SU-DHL-6 (cell line): ENCODE measurements at regions not wholly inside any gene's neighbourhood (a gene's known extent, or its start where the extent isn't known, plus 50 kb on each side); places are given as distances from the start of the nearest gene placed in this dataset.

ENCODE experiments used
- EZH2phosphoT487 ChIP-seq: fragments of 200-600 bp; sonication (generic), shearing (Covaris generic); conservative IDR thresholded peaks from 2 replicates; pipeline ENCODE4 v1.6.1; 2018; ENCODE audit warnings: mild to moderate bottlenecking, antibody characterized with exemption, low read length, moderate library complexity, mixed read lengths
- TF ChIP-seq, protein P1 (sequence below): fragments of 200-600 bp; sonication (generic); IDR thresholded peaks from one replicate; pipeline ENCODE4 v1.5.1; 2017; ENCODE audit warnings: antibody characterized with exemption, mild to moderate bottlenecking, low read length, moderate library complexity; ENCODE audit not compliant: insufficient read depth, poor library complexity, severe bottlenecking

DNA sequence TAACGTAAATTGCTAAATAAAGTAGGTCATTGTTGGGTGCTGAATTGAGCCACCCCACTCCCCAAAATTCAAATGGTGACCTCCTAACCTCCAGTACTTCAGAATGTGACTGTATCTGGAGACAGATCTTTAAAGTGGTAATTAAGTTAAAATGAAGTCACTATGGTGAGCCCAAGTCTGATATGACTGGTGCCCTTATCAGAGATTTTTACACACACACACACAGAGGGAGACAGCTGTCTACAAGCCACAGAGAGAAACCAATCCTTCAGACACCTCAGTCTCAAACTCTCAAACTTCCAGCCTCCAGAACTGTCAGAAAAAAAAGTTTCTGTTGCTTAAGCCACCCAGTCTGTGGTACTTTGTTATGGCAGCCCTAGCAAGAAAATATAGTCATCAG is 879.2 kb upstream of the INTU start:
- TF ChIP-seq, protein P1, sequence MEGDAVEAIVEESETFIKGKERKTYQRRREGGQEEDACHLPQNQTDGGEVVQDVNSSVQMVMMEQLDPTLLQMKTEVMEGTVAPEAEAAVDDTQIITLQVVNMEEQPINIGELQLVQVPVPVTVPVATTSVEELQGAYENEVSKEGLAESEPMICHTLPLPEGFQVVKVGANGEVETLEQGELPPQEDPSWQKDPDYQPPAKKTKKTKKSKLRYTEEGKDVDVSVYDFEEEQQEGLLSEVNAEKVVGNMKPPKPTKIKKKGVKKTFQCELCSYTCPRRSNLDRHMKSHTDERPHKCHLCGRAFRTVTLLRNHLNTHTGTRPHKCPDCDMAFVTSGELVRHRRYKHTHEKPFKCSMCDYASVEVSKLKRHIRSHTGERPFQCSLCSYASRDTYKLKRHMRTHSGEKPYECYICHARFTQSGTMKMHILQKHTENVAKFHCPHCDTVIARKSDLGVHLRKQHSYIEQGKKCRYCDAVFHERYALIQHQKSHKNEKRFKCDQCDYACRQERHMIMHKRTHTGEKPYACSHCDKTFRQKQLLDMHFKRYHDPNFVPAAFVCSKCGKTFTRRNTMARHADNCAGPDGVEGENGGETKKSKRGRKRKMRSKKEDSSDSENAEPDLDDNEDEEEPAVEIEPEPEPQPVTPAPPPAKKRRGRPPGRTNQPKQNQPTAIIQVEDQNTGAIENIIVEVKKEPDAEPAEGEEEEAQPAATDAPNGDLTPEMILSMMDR = no peak
- TF ChIP-seq EZH2phosphoT487 = no peak
